ENCODE measurements at regions not wholly inside any gene's neighbourhood (a gene's known extent, or its start where the extent isn't known, plus 50 kb on each side); places are given as distances from the start of the nearest gene placed in this dataset.
"Not testable (repeated sequence)": the region's sequence is repeated elsewhere in the genome, so short reads cannot be mapped to it uniquely, and the experiment has no call there.

- no peaks in the 10 kb centered on the region for H3K9me3 ChIP-seq (ENCODE audit: low read length)
- H3K9ac ChIP-seq (ENCODE audit: low read length): no peak overlapping the region
- H3K27ac ChIP-seq (ENCODE audit: low read depth, low read length): no peak overlapping the region
- no peaks in the 10 kb centered on the region for H3K36me3 ChIP-seq (ENCODE audit: insufficient read depth, low read length)
- H3K4me3 ChIP-seq (ENCODE audit: low read depth in 1 of 2, low read length in 2 of 2): no peak overlapping the region
- no peaks in the 10 kb centered on the region for H3K4me1 ChIP-seq (ENCODE audit: insufficient read depth, low read length)
- no peaks in the 10 kb centered on the region for H3K27me3 ChIP-seq (ENCODE audit: control insufficient read depth in 1 of 2, insufficient read depth in 2 of 2, low read length in 2 of 2)
Observed at GRCh38 chr16:29146266-29146665, 161.4 kb downstream of the LAT start.

GRCh38 chr16:29145486-29146225 lies 160.8 kb downstream of the LAT start:
- not testable (repeated sequence) for H3K4me3 ChIP-seq (ENCODE audit: low read depth in 1 of 2, low read length in 2 of 2); H3K36me3 ChIP-seq (ENCODE audit: insufficient read depth, low read length); H3K27ac ChIP-seq (ENCODE audit: low read depth, low read length); H3K9me3 ChIP-seq (ENCODE audit: low read length); H3K4me1 ChIP-seq (ENCODE audit: insufficient read depth, low read length); H3K27me3 ChIP-seq (ENCODE audit: control insufficient read depth in 1 of 2, insufficient read depth in 2 of 2, low read length in 2 of 2); H3K9ac ChIP-seq (ENCODE audit: low read length)

- H3K27ac ChIP-seq (ENCODE audit: low read depth, low read length); H3K27me3 ChIP-seq (ENCODE audit: control insufficient read depth in 1 of 2, insufficient read depth in 2 of 2, low read length in 2 of 2); H3K9me3 ChIP-seq (ENCODE audit: low read length); H3K9ac ChIP-seq (ENCODE audit: low read length); H3K36me3 ChIP-seq (ENCODE audit: insufficient read depth, low read length); H3K4me3 ChIP-seq (ENCODE audit: low read depth in 1 of 2, low read length in 2 of 2); H3K4me1 ChIP-seq (ENCODE audit: insufficient read depth, low read length): not testable (repeated sequence)
Observed at GRCh38 chr16:29145086-29145485, 160.2 kb downstream of the LAT start.

GRCh38 chr16:29144669-29145062 lies 159.8 kb downstream of the LAT start:
- not testable (repeated sequence) for H3K4me3 ChIP-seq (ENCODE audit: low read depth in 1 of 2, low read length in 2 of 2); H3K9ac ChIP-seq (ENCODE audit: low read length); H3K36me3 ChIP-seq (ENCODE audit: insufficient read depth, low read length); H3K4me1 ChIP-seq (ENCODE audit: insufficient read depth, low read length); H3K27ac ChIP-seq (ENCODE audit: low read depth, low read length); H3K27me3 ChIP-seq (ENCODE audit: control insufficient read depth in 1 of 2, insufficient read depth in 2 of 2, low read length in 2 of 2); H3K9me3 ChIP-seq (ENCODE audit: low read length)

GRCh38 chr16:29143739-29144668 lies 159.2 kb downstream of the LAT start:
- not testable (repeated sequence) for H3K36me3 ChIP-seq (ENCODE audit: insufficient read depth, low read length); H3K9me3 ChIP-seq (ENCODE audit: low read length); H3K9ac ChIP-seq (ENCODE audit: low read length); H3K27me3 ChIP-seq (ENCODE audit: control insufficient read depth in 1 of 2, insufficient read depth in 2 of 2, low read length in 2 of 2); H3K4me3 ChIP-seq (ENCODE audit: low read depth in 1 of 2, low read length in 2 of 2); H3K27ac ChIP-seq (ENCODE audit: low read depth, low read length); H3K4me1 ChIP-seq (ENCODE audit: insufficient read depth, low read length)

- H3K36me3 ChIP-seq (ENCODE audit: insufficient read depth, low read length); H3K9ac ChIP-seq (ENCODE audit: low read length); H3K27ac ChIP-seq (ENCODE audit: low read depth, low read length); H3K27me3 ChIP-seq (ENCODE audit: control insufficient read depth in 1 of 2, insufficient read depth in 2 of 2, low read length in 2 of 2); H3K4me3 ChIP-seq (ENCODE audit: low read depth in 1 of 2, low read length in 2 of 2); H3K4me1 ChIP-seq (ENCODE audit: insufficient read depth, low read length); H3K9me3 ChIP-seq (ENCODE audit: low read length): not testable (repeated sequence)
Observed at GRCh38 chr16:29142506-29142905, 157.7 kb downstream of the LAT start.

- no peaks in the 10 kb centered on the region for H3K36me3 ChIP-seq (ENCODE audit: insufficient read depth, low read length)
- H3K4me1 ChIP-seq (ENCODE audit: insufficient read depth, low read length): no peaks in the 10 kb centered on the region
- no peaks in the 10 kb centered on the region for H3K27me3 ChIP-seq (ENCODE audit: control insufficient read depth in 1 of 2, insufficient read depth in 2 of 2, low read length in 2 of 2)
- H3K9ac ChIP-seq (ENCODE audit: low read length): no peak overlapping the region
- H3K27ac ChIP-seq (ENCODE audit: low read depth, low read length): no peak overlapping the region
- H3K9me3 ChIP-seq (ENCODE audit: low read length): no peaks in the 10 kb centered on the region
- no peak overlapping the region for H3K4me3 ChIP-seq (ENCODE audit: low read depth in 1 of 2, low read length in 2 of 2)
Observed at GRCh38 chr16:29141586-29142324, 156.9 kb downstream of the LAT start.

GRCh38 chr16:29141121-29141520 lies 156.3 kb downstream of the LAT start:
- H3K4me1 ChIP-seq (ENCODE audit: insufficient read depth, low read length): not testable (repeated sequence)

GRCh38 chr16:29139901-29140855 lies 155.3 kb downstream of the LAT start:
- not testable (repeated sequence) for H3K36me3 ChIP-seq (ENCODE audit: insufficient read depth, low read length); H3K9ac ChIP-seq (ENCODE audit: low read length); H3K9me3 ChIP-seq (ENCODE audit: low read length); H3K4me1 ChIP-seq (ENCODE audit: insufficient read depth, low read length); H3K27ac ChIP-seq (ENCODE audit: low read depth, low read length); H3K27me3 ChIP-seq (ENCODE audit: control insufficient read depth in 1 of 2, insufficient read depth in 2 of 2, low read length in 2 of 2)
- peak overlapping the region in 1 of 2 donors; percentile 41 for H3K4me3 ChIP-seq (ENCODE audit: low read depth in 1 of 2, low read length in 2 of 2)

More at GRCh38 chr16:29141121-29141520, 156.3 kb downstream of the LAT start:
- not testable (repeated sequence) for H3K27ac ChIP-seq (ENCODE audit: low read depth, low read length); H3K27me3 ChIP-seq (ENCODE audit: control insufficient read depth in 1 of 2, insufficient read depth in 2 of 2, low read length in 2 of 2); H3K9me3 ChIP-seq (ENCODE audit: low read length); H3K4me3 ChIP-seq (ENCODE audit: low read depth in 1 of 2, low read length in 2 of 2); H3K36me3 ChIP-seq (ENCODE audit: insufficient read depth, low read length); H3K9ac ChIP-seq (ENCODE audit: low read length)

- Histone ChIP-seq H3K9me3 (ENCODE audit: low read length) (no peaks in the 10 kb centered on the region), H3K4me1 (ENCODE audit: insufficient read depth, low read length) (no peaks in the 10 kb centered on the region), H3K4me3 (ENCODE audit: low read depth in 1 of 2, low read length in 2 of 2) (peak overlapping the region in 1 of 2 donors; percentile 41), H3K27me3 (ENCODE audit: control insufficient read depth in 1 of 2, insufficient read depth in 2 of 2, low read length in 2 of 2) (no peaks in the 10 kb centered on the region), H3K27ac (ENCODE audit: low read depth, low read length) (no peak overlapping the region), H3K36me3 (ENCODE audit: insufficient read depth, low read length) (no peaks in the 10 kb centered on the region), H3K9ac (ENCODE audit: low read length) (no peak overlapping the region)
Observed at GRCh38 chr16:29139261-29139802, 154.5 kb downstream of the LAT start.

Data from muscle layer of colon (tissue), 2 donors.